SJCRH30 (cell line): ENCODE measurements at regions not wholly inside any gene's neighbourhood (a gene's known extent, or its start where the extent isn't known, plus 50 kb on each side); places are given as distances from the start of the nearest gene placed in this dataset.

Experiments
- DNase-seq, 2 experiments: peaks; one replicate each; pipeline ENCODE4 v3.0.0-alpha.2; 2015 to 2020
- H3K27ac ChIP-seq: fragments of 250-450 bp; sonication (Bioruptor Pico); 2 replicates; pipeline ENCODE4 v1.5.1; 2020; ENCODE audit warnings: mild to moderate bottlenecking, moderate library complexity
- H3K27me3 ChIP-seq: fragments of 250-450 bp; sonication (Bioruptor Pico); 2 replicates; pipeline ENCODE4 v1.5.1; 2020; ENCODE audit warnings: mild to moderate bottlenecking, moderate library complexity
- H3K36me3 ChIP-seq: fragments of 250-450 bp; sonication (Bioruptor Pico); 2 replicates; pipeline ENCODE4 v1.5.1; 2020; ENCODE audit warnings: mild to moderate bottlenecking, moderate library complexity
- H3K4me1 ChIP-seq: fragments of 250-450 bp; sonication (Bioruptor Pico); 2 replicates; pipeline ENCODE4 v1.5.1; 2020; ENCODE audit warnings: mild to moderate bottlenecking, moderate library complexity
- H3K4me3 ChIP-seq: fragments of 250-450 bp; sonication (Bioruptor Pico); 2 replicates; pipeline ENCODE4 v1.5.1; 2020; ENCODE audit warnings: mild to moderate bottlenecking, moderate library complexity
- H3K9me3 ChIP-seq: fragments of 250-450 bp; sonication (Bioruptor Pico); replicated peaks from 2 replicates; pipeline ENCODE4 v1.5.1; 2020; ENCODE audit warnings: mild to moderate bottlenecking, moderate library complexity

GRCh38 chr12:43090981-43091380 is 461.0 kb downstream of the ADAMTS20 start:
- no peaks in the 10 kb centered on the region for H3K27me3 ChIP-seq
- no peaks in the 10 kb centered on the region for H3K9me3 ChIP-seq
- H3K36me3 ChIP-seq = no peaks in the 10 kb centered on the region
- no peaks in the 10 kb centered on the region for H3K4me1 ChIP-seq
- no peak overlapping the region for H3K4me3 ChIP-seq
- H3K27ac ChIP-seq = no peak overlapping the region
- DNase-seq = no peak

- no peaks in the 10 kb centered on the region for H3K9me3 ChIP-seq
- H3K36me3 ChIP-seq = no peaks in the 10 kb centered on the region
- H3K4me3 ChIP-seq = no peak overlapping the region
- H3K27ac ChIP-seq = no peak overlapping the region
- DNase-seq = no peak
- no peaks in the 10 kb centered on the region for H3K4me1 ChIP-seq
- no peaks in the 10 kb centered on the region for H3K27me3 ChIP-seq
These were observed 464.6 kb downstream of the ADAMTS20 start for GRCh38 chr12:43087195-43088091.

GRCh38 chr12:43079476-43079875 is 472.5 kb downstream of the ADAMTS20 start:
- Histone ChIP-seq H3K36me3 (no peaks in the 10 kb centered on the region), H3K9me3 (no peaks in the 10 kb centered on the region), H3K27me3 (no peaks in the 10 kb centered on the region), H3K27ac (no peak overlapping the region), H3K4me1 (no peaks in the 10 kb centered on the region), H3K4me3 (no peak overlapping the region)
- DNase-seq = no peak

GRCh38 chr12:43078976-43079375 is 473.0 kb downstream of the ADAMTS20 start:
- Histone ChIP-seq H3K27me3 (no peaks in the 10 kb centered on the region), H3K4me3 (no peak overlapping the region), H3K4me1 (no peaks in the 10 kb centered on the region), H3K27ac (no peak overlapping the region), H3K36me3 (no peaks in the 10 kb centered on the region), H3K9me3 (no peaks in the 10 kb centered on the region)
- DNase-seq = no peak

GRCh38 chr12:43072431-43072830 is 479.6 kb downstream of the ADAMTS20 start:
- H3K4me3 ChIP-seq = no peak overlapping the region
- DNase-seq = no peak
- H3K4me1 ChIP-seq = no peaks in the 10 kb centered on the region
- H3K9me3 ChIP-seq = no peaks in the 10 kb centered on the region
- no peaks in the 10 kb centered on the region for H3K27me3 ChIP-seq
- H3K36me3 ChIP-seq = no peaks in the 10 kb centered on the region
- no peak overlapping the region for H3K27ac ChIP-seq

GRCh38 chr12:43069768-43070221 is 480.2 kb upstream of the PRICKLE1 start:
- Histone ChIP-seq H3K27me3 (no peaks in the 10 kb centered on the region), H3K9me3 (no peaks in the 10 kb centered on the region)
- no peak for DNase-seq

GRCh38 chr12:43066471-43066870 is 476.9 kb upstream of the PRICKLE1 start:
- no peaks in the 10 kb centered on the region for H3K9me3 ChIP-seq
- no peaks in the 10 kb centered on the region for H3K4me1 ChIP-seq
- no peak for DNase-seq

More at GRCh38 chr12:43069768-43070221, 480.2 kb upstream of the PRICKLE1 start:
- H3K4me1 ChIP-seq = no peaks in the 10 kb centered on the region
- no peaks in the 10 kb centered on the region for H3K36me3 ChIP-seq
- no peak overlapping the region for H3K4me3 ChIP-seq
- no peak overlapping the region for H3K27ac ChIP-seq

GRCh38 chr12:43063650-43064049 is 474.1 kb upstream of the PRICKLE1 start:
- no peaks in the 10 kb centered on the region for H3K4me1 ChIP-seq
- DNase-seq = no peak

More at GRCh38 chr12:43066471-43066870, 476.9 kb upstream of the PRICKLE1 start:
- no peak overlapping the region for H3K27ac ChIP-seq
- H3K4me3 ChIP-seq = no peak overlapping the region
- H3K36me3 ChIP-seq = no peaks in the 10 kb centered on the region
- no peaks in the 10 kb centered on the region; the same call in 1 of the 2 replicates for H3K27me3 ChIP-seq

GRCh38 chr12:43062201-43062895 is 472.8 kb upstream of the PRICKLE1 start:
- no peak for DNase-seq
- H3K27ac ChIP-seq = no peak overlapping the region
- H3K9me3 ChIP-seq = no peaks in the 10 kb centered on the region
- no peak overlapping the region for H3K4me3 ChIP-seq
- no peaks in the 10 kb centered on the region for H3K4me1 ChIP-seq
- no peaks in the 10 kb centered on the region for H3K36me3 ChIP-seq
- no peaks in the 10 kb centered on the region; the same call in 1 of the 2 replicates for H3K27me3 ChIP-seq

More at GRCh38 chr12:43063650-43064049, 474.1 kb upstream of the PRICKLE1 start:
- H3K27ac ChIP-seq = no peak overlapping the region
- no peaks in the 10 kb centered on the region for H3K36me3 ChIP-seq
- no peaks in the 10 kb centered on the region for H3K9me3 ChIP-seq
- H3K27me3 ChIP-seq = no peaks in the 10 kb centered on the region; the same call in 1 of the 2 replicates
- H3K4me3 ChIP-seq = no peak overlapping the region

- Histone ChIP-seq H3K36me3 (no peaks in the 10 kb centered on the region), H3K27me3 (no peaks in the 10 kb centered on the region; the same call in 1 of the 2 replicates), H3K9me3 (no peaks in the 10 kb centered on the region), H3K4me3 (no peak overlapping the region), H3K27ac (no peak overlapping the region), H3K4me1 (no peaks in the 10 kb centered on the region)
- DNase-seq = no peak
These were observed 471.2 kb upstream of the PRICKLE1 start for GRCh38 chr12:43060742-43061141.

- Histone ChIP-seq H3K27ac (no peak overlapping the region), H3K4me1 (no peaks in the 10 kb centered on the region; the same call in 1 of the 2 replicates)
- DNase-seq = no peak
These were observed 469.1 kb upstream of the PRICKLE1 start for GRCh38 chr12:43058616-43059015.

GRCh38 chr12:43057566-43057965 is 468.0 kb upstream of the PRICKLE1 start:
- H3K4me3 ChIP-seq = no peak overlapping the region
- H3K27me3 ChIP-seq = no peaks in the 10 kb centered on the region; the same call in 1 of the 2 replicates
- no peak for DNase-seq
- no peak overlapping the region for H3K27ac ChIP-seq
- H3K9me3 ChIP-seq = no peaks in the 10 kb centered on the region
- no peaks in the 10 kb centered on the region for H3K36me3 ChIP-seq
- no peaks in the 10 kb centered on the region; the same call in 1 of the 2 replicates for H3K4me1 ChIP-seq

More at GRCh38 chr12:43058616-43059015, 469.1 kb upstream of the PRICKLE1 start:
- H3K4me3 ChIP-seq = no peak overlapping the region
- no peaks in the 10 kb centered on the region; the same call in 1 of the 2 replicates for H3K27me3 ChIP-seq
- H3K36me3 ChIP-seq = no peaks in the 10 kb centered on the region
- H3K9me3 ChIP-seq = no peaks in the 10 kb centered on the region

- Histone ChIP-seq H3K4me3 (no peak overlapping the region), H3K27ac (no peak overlapping the region), H3K9me3 (no peaks in the 10 kb centered on the region), H3K27me3 (no peaks in the 10 kb centered on the region), H3K36me3 (no peaks in the 10 kb centered on the region), H3K4me1 (no peaks in the 10 kb centered on the region; the same call in 1 of the 2 replicates)
- DNase-seq = no peak
These were observed 464.5 kb upstream of the PRICKLE1 start for GRCh38 chr12:43054085-43054484.

- H3K27me3 ChIP-seq = no peaks in the 10 kb centered on the region
- H3K4me3 ChIP-seq = no peak overlapping the region
These were observed 462.9 kb upstream of the PRICKLE1 start for GRCh38 chr12:43052441-43052840.

GRCh38 chr12:43044241-43044640 is 454.7 kb upstream of the PRICKLE1 start:
- Histone ChIP-seq H3K27ac (no peak overlapping the region), H3K4me1 (no peaks in the 10 kb centered on the region), H3K36me3 (no peaks in the 10 kb centered on the region), H3K4me3 (no peak overlapping the region), H3K9me3 (no peaks in the 10 kb centered on the region), H3K27me3 (no peaks in the 10 kb centered on the region)
- DNase-seq = no peak

More at GRCh38 chr12:43052441-43052840, 462.9 kb upstream of the PRICKLE1 start:
- DNase-seq = no peak
- Histone ChIP-seq H3K27ac (no peak overlapping the region), H3K9me3 (no peaks in the 10 kb centered on the region), H3K4me1 (no peaks in the 10 kb centered on the region; the same call in 1 of the 2 replicates), H3K36me3 (no peaks in the 10 kb centered on the region)
